Body of pancreas (tissue), 4 donors: ENCODE measurements at regions not wholly inside any gene's neighbourhood (a gene's known extent, or its start where the extent isn't known, plus 50 kb on each side); places are given as distances from the start of the nearest gene placed in this dataset.
"Not testable (repeated sequence)": the region's sequence is repeated elsewhere in the genome, so short reads cannot be mapped to it uniquely, and the experiment has no call there.

Experiments
- ATAC-seq: fragments of 150-250 bp; one replicate; pipeline ENCODE4 v1.9.1; 2016
- DNase-seq, 4 donors: peaks; one replicate each; pipeline ENCODE4 v3.0.0-alpha.2; 2019
- H3K27ac ChIP-seq, 4 donors: fragments of 200-600 bp; sonication (generic); 1 replicate in 3 of 4; 2 replicates in 1 of 4; pipeline versions ENCODE4 v1.5.1 to v1.6.1; 2016 to 2019; ENCODE audit warnings: mild to moderate bottlenecking in 1 of 4, mixed read lengths in 1 of 4, moderate library complexity in 1 of 4
- H3K27me3 ChIP-seq, 2 donors: fragments of 200-600 bp; sonication (generic); one replicate each; pipeline ENCODE4 v1.6.0; 2016; ENCODE audit warnings: mild to moderate bottlenecking in 1 of 2
- H3K36me3 ChIP-seq, 2 donors: fragments of 200-600 bp; sonication (generic); replicated peaks in 1 of 2; 2 replicates each; pipeline ENCODE4 v1.5.1; 2016; ENCODE audit warnings: low read depth in 2 of 2; ENCODE audit not compliant: insufficient read depth in 1 of 2
- H3K4me1 ChIP-seq: fragments of 200-600 bp; sonication (generic); one replicate; pipeline ENCODE4 v1.6.0; 2016
- H3K4me3 ChIP-seq, 2 donors: fragments of 200-600 bp; sonication (generic); 1 replicate in 1 of 2; 2 replicates in 1 of 2; pipeline ENCODE4 v1.5.1; 2016 to 2019
- H3K9me3 ChIP-seq, 3 donors: fragments of 200-600 bp; sonication (generic); 1 replicate in 2 of 3; 2 replicates in 1 of 3; pipeline ENCODE4 v1.5.1; 2016
- POLR2A ChIP-seq, 3 donors: fragments of 450-650 bp; IDR thresholded peaks; one replicate each; pipeline ENCODE4 v1.6.1; 2016; ENCODE audit warnings: antibody characterized with exemption in 3 of 3, mild to moderate bottlenecking in 2 of 3
- WGBS, 2 donors: methylation state at CpG; one replicate each; pipeline ENCODE4 v1.1.5; 2017; 5-methylcytosine and 5-hydroxymethylcytosine counted together
- intact Hi-C: fragments of 100-400 bp; cut with DNase I; formaldehyde crosslinking; loops from one replicate; pipeline ENCODE4 v1.15.1; 2023
- TF ChIP-seq, protein P1 (sequence below), 7 experiments: fragments of 450-650 bp in 4 of 7; fragments of 200-600 bp in 3 of 7; sonication (generic) in 3 of 7; IDR thresholded peaks; one replicate each; pipeline ENCODE4 v1.5.1; 2016 to 2019; ENCODE audit warnings: antibody characterized with exemption in 7 of 7

DNA sequence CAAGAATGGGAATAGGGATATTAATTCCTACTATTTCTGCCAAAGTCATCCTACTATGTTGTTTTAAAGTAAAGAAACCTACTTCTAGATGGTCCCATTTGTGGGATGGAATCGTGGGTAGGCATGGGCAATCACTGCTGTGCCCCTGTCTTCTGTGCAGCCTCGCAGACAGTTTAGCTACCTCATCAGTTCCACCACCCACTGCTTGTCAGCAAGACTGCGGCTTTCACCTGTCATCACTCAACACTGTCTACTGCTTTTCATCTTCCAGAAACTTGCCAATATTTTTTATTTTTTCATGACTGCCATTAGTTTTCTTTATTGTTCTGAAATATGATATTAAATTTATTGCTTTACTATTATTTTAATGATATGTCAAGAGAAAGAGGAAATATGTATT is 368.1 kb upstream of the KYNU start:
- DNase-seq (no peak), ATAC-seq (no peak)
- intact Hi-C loops: no loop called here
- Histone ChIP-seq H3K4me3 (no peak overlapping the region), H3K9me3 (no peaks in the 10 kb centered on the region), H3K27me3 (no peaks in the 10 kb centered on the region), H3K4me1 (no peaks in the 10 kb centered on the region), H3K27ac (no peak overlapping the region), H3K36me3 (no peaks in the 10 kb centered on the region)
- TF ChIP-seq, protein P1, sequence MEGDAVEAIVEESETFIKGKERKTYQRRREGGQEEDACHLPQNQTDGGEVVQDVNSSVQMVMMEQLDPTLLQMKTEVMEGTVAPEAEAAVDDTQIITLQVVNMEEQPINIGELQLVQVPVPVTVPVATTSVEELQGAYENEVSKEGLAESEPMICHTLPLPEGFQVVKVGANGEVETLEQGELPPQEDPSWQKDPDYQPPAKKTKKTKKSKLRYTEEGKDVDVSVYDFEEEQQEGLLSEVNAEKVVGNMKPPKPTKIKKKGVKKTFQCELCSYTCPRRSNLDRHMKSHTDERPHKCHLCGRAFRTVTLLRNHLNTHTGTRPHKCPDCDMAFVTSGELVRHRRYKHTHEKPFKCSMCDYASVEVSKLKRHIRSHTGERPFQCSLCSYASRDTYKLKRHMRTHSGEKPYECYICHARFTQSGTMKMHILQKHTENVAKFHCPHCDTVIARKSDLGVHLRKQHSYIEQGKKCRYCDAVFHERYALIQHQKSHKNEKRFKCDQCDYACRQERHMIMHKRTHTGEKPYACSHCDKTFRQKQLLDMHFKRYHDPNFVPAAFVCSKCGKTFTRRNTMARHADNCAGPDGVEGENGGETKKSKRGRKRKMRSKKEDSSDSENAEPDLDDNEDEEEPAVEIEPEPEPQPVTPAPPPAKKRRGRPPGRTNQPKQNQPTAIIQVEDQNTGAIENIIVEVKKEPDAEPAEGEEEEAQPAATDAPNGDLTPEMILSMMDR (IDR thresholded peaks at IDR 0.05): no peak
- TF ChIP-seq POLR2A (IDR thresholded peaks at IDR 0.05): no peak
- 55 to 69% methylated on average over 3 of the region's 3 CpGs for WGBS, 2 donors

GRCh38 chr2:142504754-142505153 is 372.7 kb upstream of the KYNU start:
- Histone ChIP-seq H3K4me3 (no peak overlapping the region), H3K4me1 (no peaks in the 10 kb centered on the region), H3K27ac (no peak overlapping the region), H3K36me3 (no peaks in the 10 kb centered on the region), H3K27me3 (no peaks in the 10 kb centered on the region), H3K9me3 (no peaks in the 10 kb centered on the region)
- DNase-seq: no peak
- intact Hi-C loops: no loop called here
- ATAC-seq: no peak
- WGBS, 2 donors: 60 to 69% methylated on average over 1 of the region's 1 CpG
- TF ChIP-seq, protein P1 (IDR thresholded peaks at IDR 0.05): no peak
- no peak for TF ChIP-seq POLR2A (IDR thresholded peaks at IDR 0.05)

- DNase-seq (no peak), ATAC-seq (no peak)
- 74 to 83% methylated on average over 1 of the region's 1 CpG for WGBS, 2 donors
- Histone ChIP-seq H3K9me3 (no peaks in the 10 kb centered on the region), H3K4me1 (no peaks in the 10 kb centered on the region), H3K4me3 (no peak overlapping the region), H3K27me3 (no peaks in the 10 kb centered on the region), H3K36me3 (no peaks in the 10 kb centered on the region), H3K27ac (no peak overlapping the region)
- TF ChIP-seq, protein P1 (IDR thresholded peaks at IDR 0.05): no peak
- no peak for TF ChIP-seq POLR2A (IDR thresholded peaks at IDR 0.05)
- intact Hi-C loops: no loop called here
Measured at GRCh38 chr2:142502402-142502801, 371.6 kb upstream of the LRP1B start.

DNA sequence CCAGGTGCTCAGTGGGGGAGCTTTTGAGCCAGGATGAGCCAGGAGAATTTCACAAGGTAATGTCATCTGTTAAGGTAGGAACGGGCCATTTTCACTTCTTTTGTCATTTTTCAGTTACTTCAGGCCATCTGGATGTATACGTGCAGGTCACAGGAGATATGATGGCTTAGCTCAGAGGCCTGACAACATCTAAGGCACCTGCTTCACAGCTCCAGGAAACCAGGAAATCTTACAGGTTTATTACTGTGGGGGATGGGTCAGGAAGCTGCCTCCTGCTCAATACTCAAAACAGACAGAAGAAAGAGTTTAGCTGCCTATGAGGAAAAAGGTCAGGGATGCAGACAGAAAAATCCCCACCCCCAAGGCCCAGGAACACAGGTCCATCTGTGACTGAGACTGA is 364.3 kb upstream of the LRP1B start:
- Histone ChIP-seq H3K27ac (no peak overlapping the region), H3K4me1 (no peaks in the 10 kb centered on the region), H3K9me3 (no peaks in the 10 kb centered on the region), H3K4me3 (no peak overlapping the region), H3K36me3 (no peaks in the 10 kb centered on the region), H3K27me3 (no peaks in the 10 kb centered on the region)
- DNase-seq (no peak), ATAC-seq (no peak)
- intact Hi-C loops: no loop called here
- WGBS, 2 donors: 22 to 47% methylated on average over 2 of the region's 2 CpGs
- TF ChIP-seq, protein P1 (IDR thresholded peaks at IDR 0.05): no peak
- no peak for TF ChIP-seq POLR2A (IDR thresholded peaks at IDR 0.05)

- DNase-seq, H3K27me3 ChIP-seq, H3K4me3 ChIP-seq, H3K27ac ChIP-seq, H3K4me1 ChIP-seq, H3K9me3 ChIP-seq, ATAC-seq, H3K36me3 ChIP-seq, intact Hi-C loops: not testable (repeated sequence)
- WGBS, 2 donors: 47 to 54% methylated on average over 3 of the region's 3 CpGs
Measured at GRCh38 chr2:142489631-142490030, 358.8 kb upstream of the LRP1B start.
